ENCODE measurements at regions not wholly inside any gene's neighbourhood (a gene's known extent, or its start where the extent isn't known, plus 50 kb on each side); places are given as distances from the start of the nearest gene placed in this dataset.
"Not testable (repeated sequence)": the region's sequence is repeated elsewhere in the genome, so short reads cannot be mapped to it uniquely, and the experiment has no call there.

DNA sequence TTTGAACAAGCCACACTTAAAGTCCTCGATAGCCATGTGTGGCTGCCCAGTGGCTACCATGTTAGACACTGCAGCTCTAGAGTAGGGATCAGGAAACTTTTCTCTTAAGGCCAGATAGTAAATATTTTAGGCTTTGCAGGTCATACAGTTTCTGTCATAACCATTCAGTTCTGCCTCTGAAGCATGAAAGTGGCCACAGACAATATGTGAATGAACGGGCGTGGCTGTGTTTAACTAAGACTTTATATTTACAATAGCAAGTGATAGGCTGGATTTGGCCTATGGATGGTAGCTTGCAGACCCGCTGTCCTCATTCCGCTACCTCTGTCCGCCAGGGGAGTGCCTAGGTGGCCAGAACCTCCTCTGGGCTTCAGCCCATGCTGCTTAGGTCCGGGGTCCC is 204.6 kb downstream of the LIPI start:
- ATAC-seq; H3K27me3 ChIP-seq (ENCODE audit: control insufficient read depth, insufficient read depth, low read length); H3K4me3 ChIP-seq (ENCODE audit: low read depth in 2 of 2, low read length in 2 of 2); in situ Hi-C loops (cut with HindIII; ENCODE audit: low pct_unique_long_range_greater_than_20kb, low sequenced_read_pairs); POLR2A ChIA-PET; DNase-seq (ENCODE audit: low read depth, low spot score); H3K4me1 ChIP-seq (ENCODE audit: control insufficient read depth, insufficient read depth, low read length); H3K9me3 ChIP-seq (ENCODE audit: control insufficient read depth, insufficient read depth, low read depth, low read length); H3K36me3 ChIP-seq (ENCODE audit: control insufficient read depth, insufficient read depth, low read length); BruUV-seq (replicated peaks); H3K27ac ChIP-seq (ENCODE audit: low read length); CTCF ChIA-PET; intact Hi-C loops (cut with micrococcal nuclease; ENCODE audit: unreplicated experiment): not testable (repeated sequence)

DNA sequence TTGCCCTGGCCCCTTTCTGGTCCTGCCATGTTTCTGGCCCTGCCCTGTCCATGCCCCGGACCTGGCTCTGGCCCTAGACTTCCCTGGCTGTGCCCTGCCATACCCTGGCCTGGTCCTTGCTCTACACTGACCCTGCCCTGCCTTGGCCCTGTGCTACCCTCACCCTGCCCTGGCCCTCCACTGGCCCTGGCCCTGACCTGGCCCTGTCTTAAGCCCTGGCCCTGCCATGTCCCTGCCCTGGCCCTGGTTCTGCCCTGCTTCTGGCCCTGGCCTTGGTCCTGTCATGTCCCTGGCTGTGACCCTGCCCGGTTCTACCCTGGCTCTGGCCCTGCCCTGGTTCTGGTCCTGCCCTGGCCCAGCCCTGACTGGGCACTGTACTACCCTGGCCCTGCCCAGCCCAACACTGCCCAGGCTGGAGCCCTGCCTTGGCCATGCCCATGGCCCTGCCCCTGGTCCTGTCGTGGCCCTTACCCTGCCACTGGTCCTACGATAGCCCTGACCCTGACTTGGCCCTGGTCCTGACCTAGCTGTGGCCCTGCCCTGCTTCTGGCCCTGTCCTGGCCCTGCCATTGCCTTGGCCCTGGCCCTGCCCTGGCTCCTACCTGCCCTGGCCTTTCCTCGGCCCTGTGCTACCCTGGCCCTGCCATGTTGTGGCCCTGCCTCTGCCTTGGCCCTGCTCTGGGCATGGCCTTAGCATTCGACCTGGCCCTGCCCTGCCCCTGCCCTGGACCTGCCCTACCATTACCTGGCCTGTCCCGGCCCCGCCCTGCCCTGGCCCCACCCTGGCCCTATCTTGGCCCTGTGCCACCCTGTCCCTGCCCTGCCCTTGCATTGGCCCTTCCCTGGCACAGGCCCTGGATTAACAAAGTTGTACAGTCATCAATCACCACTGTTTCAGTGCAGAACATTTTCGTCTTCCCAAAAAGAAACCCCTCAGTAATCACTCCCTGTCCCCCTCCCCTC is 223.5 kb downstream of the LIPI start:
- POLR2A ChIA-PET; H3K9me3 ChIP-seq (ENCODE audit: control insufficient read depth, insufficient read depth, low read depth, low read length); intact Hi-C loops (cut with micrococcal nuclease; ENCODE audit: unreplicated experiment); H3K36me3 ChIP-seq (ENCODE audit: control insufficient read depth, insufficient read depth, low read length); DNase-seq (ENCODE audit: low read depth, low spot score); H3K4me1 ChIP-seq (ENCODE audit: control insufficient read depth, insufficient read depth, low read length); CTCF ChIA-PET; H3K4me3 ChIP-seq (ENCODE audit: low read depth in 2 of 2, low read length in 2 of 2); H3K27me3 ChIP-seq (ENCODE audit: control insufficient read depth, insufficient read depth, low read length); in situ Hi-C loops (cut with HindIII; ENCODE audit: low pct_unique_long_range_greater_than_20kb, low sequenced_read_pairs); BruUV-seq (replicated peaks); H3K27ac ChIP-seq (ENCODE audit: low read length): not testable (repeated sequence)
- peak; percentile 47; the same call in 1 of the 2 replicates for ATAC-seq

DNA sequence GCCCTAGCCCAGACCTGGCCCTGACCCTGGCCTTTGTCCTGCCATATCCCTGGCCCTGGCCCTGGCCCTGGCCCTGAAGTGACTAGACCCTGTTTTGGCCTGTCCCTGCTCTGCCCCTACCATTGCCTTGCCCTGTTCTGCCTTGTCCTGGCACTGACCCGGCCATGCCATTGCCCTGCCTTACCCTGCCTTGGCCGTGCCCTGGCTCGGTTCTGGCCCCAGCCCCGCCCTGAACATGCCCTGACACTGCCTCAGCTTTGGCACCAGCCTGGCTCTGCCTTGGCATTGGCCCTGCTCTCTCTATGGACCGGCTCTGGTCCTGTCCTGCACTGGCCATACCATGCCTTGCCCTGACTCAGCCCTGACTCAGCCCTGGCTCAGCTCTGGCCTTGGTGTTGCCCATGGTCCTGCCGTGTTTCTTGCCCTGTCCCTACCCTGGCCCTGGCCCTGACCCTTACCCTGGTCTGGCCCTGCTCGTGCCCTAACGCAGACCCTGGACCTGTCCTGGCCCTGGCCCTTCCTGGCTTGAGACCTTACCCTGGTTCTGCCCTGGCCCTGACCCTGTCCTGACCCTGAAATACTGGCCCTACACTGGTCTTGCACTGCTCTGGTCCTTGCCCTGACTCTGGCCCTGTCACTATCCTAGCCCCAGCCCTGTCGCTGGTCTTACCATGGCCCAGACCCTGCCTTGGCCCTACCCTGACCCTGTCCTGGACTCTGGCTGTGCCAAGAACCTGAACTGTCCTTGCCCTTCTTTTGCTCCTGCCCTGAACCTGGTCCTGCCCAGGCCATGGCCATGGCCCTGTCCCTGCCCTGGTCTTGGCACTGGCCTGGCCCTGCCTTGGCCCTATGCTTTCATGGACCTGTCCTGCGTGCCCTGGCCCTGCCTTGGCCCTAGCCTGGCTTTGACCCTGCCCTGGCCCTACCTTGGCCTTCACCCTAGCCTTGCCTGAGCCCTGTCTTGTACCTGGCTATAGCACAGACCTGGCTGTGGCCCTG is 224.6 kb downstream of the LIPI start:
- H3K4me3 ChIP-seq (ENCODE audit: low read depth in 2 of 2, low read length in 2 of 2); POLR2A ChIA-PET; H3K27me3 ChIP-seq (ENCODE audit: control insufficient read depth, insufficient read depth, low read length); H3K9me3 ChIP-seq (ENCODE audit: control insufficient read depth, insufficient read depth, low read depth, low read length); H3K36me3 ChIP-seq (ENCODE audit: control insufficient read depth, insufficient read depth, low read length); H3K4me1 ChIP-seq (ENCODE audit: control insufficient read depth, insufficient read depth, low read length); intact Hi-C loops (cut with micrococcal nuclease; ENCODE audit: unreplicated experiment); DNase-seq (ENCODE audit: low read depth, low spot score); CTCF ChIA-PET; BruUV-seq (replicated peaks); in situ Hi-C loops (cut with HindIII; ENCODE audit: low pct_unique_long_range_greater_than_20kb, low sequenced_read_pairs); H3K27ac ChIP-seq (ENCODE audit: low read length): not testable (repeated sequence)
- peak; percentile 47; the same call in 1 of the 2 replicates for ATAC-seq

DNA sequence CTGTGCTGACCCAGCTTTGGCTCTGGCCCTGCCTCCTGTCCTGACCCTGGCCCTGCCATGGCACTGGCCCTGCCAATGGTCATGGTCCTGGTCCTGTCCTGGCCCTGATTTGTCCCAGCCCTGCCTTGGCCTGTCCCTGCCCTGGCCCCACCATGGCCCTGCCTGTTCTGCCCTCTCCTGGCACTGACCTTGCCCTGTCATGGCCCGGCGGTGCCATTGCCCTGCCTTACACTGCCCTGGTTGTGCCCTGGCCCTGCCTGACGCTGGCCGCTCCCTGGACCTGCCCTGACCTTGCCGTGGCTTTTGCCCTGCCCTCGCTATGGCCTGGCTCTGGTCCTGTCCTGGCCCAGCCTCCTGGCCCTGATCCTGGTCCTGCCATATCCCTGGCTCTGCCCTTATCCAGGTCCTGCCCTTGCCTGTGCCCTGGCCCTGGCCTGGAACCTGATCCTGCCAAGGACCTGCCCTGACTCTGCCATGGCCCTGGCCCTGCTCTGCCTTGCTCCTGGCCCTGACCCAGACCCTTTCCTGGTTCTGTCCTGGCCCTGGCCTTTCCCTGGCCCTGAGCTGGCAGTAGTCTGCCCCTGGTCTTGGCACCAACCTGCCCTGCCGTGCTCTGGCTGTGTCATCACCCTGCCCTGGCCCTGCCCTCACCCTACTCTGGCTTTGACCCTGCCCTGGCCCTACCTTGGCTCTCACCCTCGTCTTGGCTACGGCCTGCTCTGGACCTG is 225.5 kb downstream of the LIPI start:
- H3K4me1 ChIP-seq (ENCODE audit: control insufficient read depth, insufficient read depth, low read length); POLR2A ChIA-PET; ATAC-seq; intact Hi-C loops (cut with micrococcal nuclease; ENCODE audit: unreplicated experiment); H3K27me3 ChIP-seq (ENCODE audit: control insufficient read depth, insufficient read depth, low read length); DNase-seq (ENCODE audit: low read depth, low spot score); CTCF ChIA-PET; H3K27ac ChIP-seq (ENCODE audit: low read length); in situ Hi-C loops (cut with HindIII; ENCODE audit: low pct_unique_long_range_greater_than_20kb, low sequenced_read_pairs); H3K36me3 ChIP-seq (ENCODE audit: control insufficient read depth, insufficient read depth, low read length); H3K9me3 ChIP-seq (ENCODE audit: control insufficient read depth, insufficient read depth, low read depth, low read length); H3K4me3 ChIP-seq (ENCODE audit: low read depth in 2 of 2, low read length in 2 of 2); BruUV-seq (replicated peaks): not testable (repeated sequence)

DNA sequence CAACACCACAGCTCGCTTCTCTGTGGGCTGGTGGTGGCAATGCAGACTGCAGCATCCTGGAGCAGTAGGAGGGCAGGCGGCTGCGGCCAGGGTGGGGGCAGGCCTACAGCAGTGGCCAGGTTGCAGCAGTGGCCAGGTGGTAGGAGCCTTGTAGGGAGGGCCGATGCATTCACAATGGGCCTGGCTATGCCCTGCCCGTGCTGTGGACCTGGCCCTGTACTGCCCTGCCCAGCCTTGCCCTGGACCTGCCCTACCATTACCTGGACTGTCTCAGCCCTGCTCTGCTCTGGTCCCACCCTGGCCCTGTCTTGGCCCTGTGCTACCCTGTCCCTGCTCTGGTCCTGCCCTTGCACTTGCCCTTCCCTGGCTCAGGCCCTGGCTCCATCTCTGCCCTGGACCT is 226.0 kb downstream of the LIPI start:
- DNase-seq (ENCODE audit: low read depth, low spot score); H3K9me3 ChIP-seq (ENCODE audit: control insufficient read depth, insufficient read depth, low read depth, low read length); in situ Hi-C loops (cut with HindIII; ENCODE audit: low pct_unique_long_range_greater_than_20kb, low sequenced_read_pairs); ATAC-seq; H3K27ac ChIP-seq (ENCODE audit: low read length); CTCF ChIA-PET; H3K27me3 ChIP-seq (ENCODE audit: control insufficient read depth, insufficient read depth, low read length); H3K4me1 ChIP-seq (ENCODE audit: control insufficient read depth, insufficient read depth, low read length); BruUV-seq (replicated peaks); H3K4me3 ChIP-seq (ENCODE audit: low read depth in 2 of 2, low read length in 2 of 2); H3K36me3 ChIP-seq (ENCODE audit: control insufficient read depth, insufficient read depth, low read length); POLR2A ChIA-PET: not testable (repeated sequence)
- intact Hi-C loops (cut with micrococcal nuclease; ENCODE audit: unreplicated experiment), result loop anchor here (5.0 kb wide), 1 partner anchor 78 kb away; no protein-coding TSS in a partner anchor

DNA sequence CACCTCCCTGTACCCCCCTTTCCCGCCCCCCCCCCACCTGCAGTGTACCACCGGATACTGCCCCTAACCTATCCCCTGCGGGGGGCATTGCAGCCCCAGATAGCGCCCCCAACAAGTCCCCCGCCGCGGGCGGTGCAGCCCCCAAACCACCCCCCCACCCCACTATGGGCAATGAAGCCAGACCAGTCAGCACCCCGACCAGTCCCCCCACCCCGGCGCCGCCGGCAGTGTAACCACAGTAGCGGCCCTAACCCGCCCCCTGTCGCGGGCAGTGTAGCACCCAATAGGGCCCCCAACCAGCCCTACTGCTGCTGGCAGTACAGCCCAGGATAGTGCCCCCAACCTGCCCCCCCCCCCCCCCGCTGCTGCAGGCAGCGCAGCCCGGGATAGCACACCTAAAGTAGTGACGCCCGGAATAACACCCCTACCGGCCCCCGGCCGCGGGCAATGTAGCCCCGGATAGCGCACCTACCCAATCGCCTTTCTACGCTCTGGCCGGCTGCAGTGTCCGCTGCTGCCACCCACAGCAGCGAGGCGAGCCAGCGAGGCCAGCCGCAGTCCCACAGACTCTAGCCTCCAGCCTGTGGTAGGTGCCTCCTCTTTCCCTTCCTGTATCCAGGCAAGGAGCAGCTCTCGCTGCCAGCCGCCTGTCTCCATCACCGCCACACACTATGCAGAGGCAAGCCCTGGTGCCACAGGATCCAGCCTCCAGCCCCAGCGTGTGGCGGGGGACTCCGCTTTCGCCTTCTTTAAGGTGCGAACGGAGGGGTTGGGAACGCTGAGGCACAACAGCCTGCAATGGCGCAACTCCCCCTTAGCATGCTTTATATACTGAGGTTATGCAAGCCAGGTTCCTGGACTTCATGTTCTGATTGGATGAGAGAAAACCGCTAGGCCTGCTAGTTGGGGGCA is 229.3 kb downstream of the LIPI start:
- H3K4me3 ChIP-seq (ENCODE audit: low read depth in 2 of 2, low read length in 2 of 2); DNase-seq (ENCODE audit: low read depth, low spot score); H3K27ac ChIP-seq (ENCODE audit: low read length); ATAC-seq; H3K9me3 ChIP-seq (ENCODE audit: control insufficient read depth, insufficient read depth, low read depth, low read length); CTCF ChIA-PET; H3K4me1 ChIP-seq (ENCODE audit: control insufficient read depth, insufficient read depth, low read length); in situ Hi-C loops (cut with HindIII; ENCODE audit: low pct_unique_long_range_greater_than_20kb, low sequenced_read_pairs); BruUV-seq (replicated peaks); H3K36me3 ChIP-seq (ENCODE audit: control insufficient read depth, insufficient read depth, low read length); POLR2A ChIA-PET; H3K27me3 ChIP-seq (ENCODE audit: control insufficient read depth, insufficient read depth, low read length): not testable (repeated sequence)
- intact Hi-C loops (cut with micrococcal nuclease; ENCODE audit: unreplicated experiment), result loop anchor here (5.0 kb wide), 1 partner anchor 81 kb away; no protein-coding TSS in a partner anchor

Data from Panc1 (cell line).